Keratinocyte (primary cell): ENCODE measurements at regions not wholly inside any gene's neighbourhood (a gene's known extent, or its start where the extent isn't known, plus 50 kb on each side); places are given as distances from the start of the nearest gene placed in this dataset.

Experiments
- DNase-seq: peaks from one replicate; pipeline ENCODE4 v3.0.0-alpha.2; 2011; ENCODE audit warnings: low read depth, missing footprints, low spot score
- FAIRE-seq: peaks from 2 replicates; lab custom pipeline; 2011; peaks lifted over from hg19 to GRCh38; lab: Jason Lieb, UNC
- H2AFZ ChIP-seq: 2 replicates; pipeline ENCODE4 v1.6.0; 2012; ENCODE audit warnings: low read length, control low read depth, inconsistent platforms; ENCODE audit not compliant: control insufficient read depth
- H3K27ac ChIP-seq: 2 replicates; pipeline ENCODE4 v1.5.1; 2011; ENCODE audit warnings: low read length; ENCODE audit not compliant: control insufficient read depth, insufficient read depth
- H3K27me3 ChIP-seq: 3 replicates; pipeline ENCODE4 v1.6.0; 2011; ENCODE audit warnings: low read length; ENCODE audit not compliant: control insufficient read depth, insufficient read depth; ENCODE audit errors: extremely low read depth
- H3K36me3 ChIP-seq, 2 experiments: 2 replicates in 1 of 2; 3 replicates in 1 of 2; pipeline ENCODE4 v1.5.1; 2011; ENCODE audit warnings: low read length in 2 of 2, mild to moderate bottlenecking in 1 of 2; ENCODE audit not compliant: control insufficient read depth in 2 of 2, insufficient read depth in 2 of 2; ENCODE audit errors: extremely low read depth in 1 of 2
- H3K4me1 ChIP-seq: 3 replicates; pipeline ENCODE4 v1.5.1; 2011; ENCODE audit warnings: low read length; ENCODE audit not compliant: control insufficient read depth, insufficient read depth; ENCODE audit errors: extremely low read depth
- H3K4me2 ChIP-seq: 3 replicates; pipeline ENCODE4 v1.6.0; 2011; ENCODE audit warnings: low read depth, low read length; ENCODE audit not compliant: control insufficient read depth, insufficient read depth; ENCODE audit errors: extremely low read depth
- H3K4me3 ChIP-seq, 3 experiments: fragments of 200-600 bp in 1 of 3; sonication (generic) in 1 of 3; 2 replicates in 2 of 3; 3 replicates in 1 of 3; pipeline ENCODE4 v1.5.1; 2011 to 2016; ENCODE audit warnings: low read length in 3 of 3, mild to moderate bottlenecking in 3 of 3, control low read depth in 2 of 3, inconsistent platforms in 1 of 3, low read depth in 1 of 3, mixed read lengths in 1 of 3, mixed run types in 1 of 3, moderate library complexity in 1 of 3; ENCODE audit not compliant: control insufficient read depth in 2 of 3, insufficient read depth in 2 of 3; ENCODE audit errors: extremely low read depth in 1 of 3
- H3K79me2 ChIP-seq: 2 replicates; pipeline ENCODE4 v1.6.0; 2012; ENCODE audit warnings: low read length; ENCODE audit not compliant: control insufficient read depth, insufficient read depth
- H3K9ac ChIP-seq: 3 replicates; pipeline ENCODE4 v1.6.0; 2011; ENCODE audit warnings: low read length; ENCODE audit not compliant: control insufficient read depth, insufficient read depth; ENCODE audit errors: extremely low read depth
- H3K9me1 ChIP-seq: 3 replicates; pipeline ENCODE4 v1.6.0; 2011; ENCODE audit warnings: low read length; ENCODE audit not compliant: control insufficient read depth, insufficient read depth; ENCODE audit errors: extremely low read depth
- H3K9me3 ChIP-seq: 2 replicates; pipeline ENCODE4 v1.5.1; 2012; ENCODE audit warnings: low read depth, low read length; ENCODE audit not compliant: control insufficient read depth
- H4K20me1 ChIP-seq: 3 replicates; pipeline ENCODE4 v1.6.0; 2011; ENCODE audit warnings: low read length; ENCODE audit not compliant: control insufficient read depth, insufficient read depth; ENCODE audit errors: extremely low read depth
- EZH2 ChIP-seq: IDR thresholded peaks from one replicate; pipeline ENCODE4 v1.6.1; 2012; ENCODE audit warnings: inconsistent platforms, mild to moderate bottlenecking, low read length, moderate library complexity
- dilution Hi-C: fragments of 300-500 bp; cut with MboI; formaldehyde crosslinking; loops from one replicate; pipeline ENCODE4 v1.7.0; 2020; ENCODE audit warnings: low sequenced_read_pairs; ENCODE audit not compliant: extremely low pct_ligation_motif_present
- TF ChIP-seq, protein P1 (sequence below), 3 experiments: IDR thresholded peaks in 1 of 3; conservative IDR thresholded peaks in 1 of 3; optimal IDR thresholded peaks in 1 of 3; 2 replicates in 2 of 3; 3 replicates in 1 of 3; pipeline versions ENCODE3 to v1.5.1; 2011; ENCODE audit warnings: low read length in 3 of 3, mild to moderate bottlenecking in 3 of 3, moderate library complexity in 2 of 3, control low read depth in 1 of 3, inconsistent platforms in 1 of 3; ENCODE audit not compliant: insufficient read depth in 2 of 3; ENCODE audit errors: extremely low read depth in 1 of 3

DNA sequence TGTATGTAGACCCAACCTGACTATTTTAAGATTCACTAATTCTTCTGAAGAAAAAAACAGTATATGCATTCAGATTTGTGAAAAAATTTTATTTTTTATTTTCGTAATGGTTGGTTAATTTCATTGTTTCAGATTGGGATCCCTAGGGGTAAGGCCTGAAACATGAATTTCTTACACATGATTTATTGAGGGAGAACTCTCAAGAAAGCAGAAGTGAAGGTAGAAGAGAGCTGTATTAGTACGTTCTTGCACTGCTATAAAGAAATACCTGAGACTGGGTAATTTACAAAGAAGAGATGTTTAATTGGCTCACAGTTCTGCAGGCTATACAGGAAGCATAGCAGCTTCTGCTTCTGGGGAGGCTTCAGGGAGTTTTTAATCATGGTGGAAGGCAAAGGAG is 611.9 kb upstream of the TECRL start:
- Histone ChIP-seq H2AFZ (no peak overlapping the region), H3K9me1 (no peaks in the 10 kb centered on the region), H3K4me3 (no peak overlapping the region), H3K79me2 (no peaks in the 10 kb centered on the region), H3K4me2 (no peak overlapping the region), H4K20me1 (no peaks in the 10 kb centered on the region), H3K27me3 (no peaks in the 10 kb centered on the region), H3K4me1 (no peaks in the 10 kb centered on the region), H3K9me3 (no peaks in the 10 kb centered on the region), H3K27ac (no peak overlapping the region), H3K9ac (no peak overlapping the region), H3K36me3 (no peaks in the 10 kb centered on the region)
- no peak for TF ChIP-seq EZH2
- TF ChIP-seq, protein P1, sequence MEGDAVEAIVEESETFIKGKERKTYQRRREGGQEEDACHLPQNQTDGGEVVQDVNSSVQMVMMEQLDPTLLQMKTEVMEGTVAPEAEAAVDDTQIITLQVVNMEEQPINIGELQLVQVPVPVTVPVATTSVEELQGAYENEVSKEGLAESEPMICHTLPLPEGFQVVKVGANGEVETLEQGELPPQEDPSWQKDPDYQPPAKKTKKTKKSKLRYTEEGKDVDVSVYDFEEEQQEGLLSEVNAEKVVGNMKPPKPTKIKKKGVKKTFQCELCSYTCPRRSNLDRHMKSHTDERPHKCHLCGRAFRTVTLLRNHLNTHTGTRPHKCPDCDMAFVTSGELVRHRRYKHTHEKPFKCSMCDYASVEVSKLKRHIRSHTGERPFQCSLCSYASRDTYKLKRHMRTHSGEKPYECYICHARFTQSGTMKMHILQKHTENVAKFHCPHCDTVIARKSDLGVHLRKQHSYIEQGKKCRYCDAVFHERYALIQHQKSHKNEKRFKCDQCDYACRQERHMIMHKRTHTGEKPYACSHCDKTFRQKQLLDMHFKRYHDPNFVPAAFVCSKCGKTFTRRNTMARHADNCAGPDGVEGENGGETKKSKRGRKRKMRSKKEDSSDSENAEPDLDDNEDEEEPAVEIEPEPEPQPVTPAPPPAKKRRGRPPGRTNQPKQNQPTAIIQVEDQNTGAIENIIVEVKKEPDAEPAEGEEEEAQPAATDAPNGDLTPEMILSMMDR (optimal IDR thresholded peaks at IDR 0.05 in 1 of 3, IDR thresholded peaks at IDR 0.05 in 1 of 3, conservative IDR thresholded peaks at IDR 0.05 in 1 of 3; ENCODE audit: extremely low read depth in 1 of 3, insufficient read depth in 2 of 3, low read length in 3 of 3) = no peak
- FAIRE-seq (no peak), DNase-seq (no peak)
- dilution Hi-C loops = no loop called here

DNA sequence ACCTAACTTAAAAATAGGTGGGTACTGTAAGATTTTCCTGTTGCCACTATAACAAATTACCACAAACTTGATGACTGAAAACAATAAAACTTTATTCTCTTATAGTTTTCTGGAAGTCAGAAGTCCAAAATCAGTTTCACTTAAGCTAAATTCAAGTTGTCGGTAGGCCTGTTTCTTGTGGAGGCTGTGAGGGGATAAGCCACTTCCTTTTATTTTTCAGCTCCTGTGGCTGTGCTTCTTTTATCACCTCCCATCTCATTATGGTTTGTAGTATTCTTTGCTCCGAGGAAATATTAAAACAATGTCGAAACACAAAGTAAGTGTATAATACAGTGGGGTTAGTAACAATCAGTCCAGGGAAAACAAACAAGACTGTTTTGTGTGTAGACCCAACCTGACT is 610.5 kb upstream of the TECRL start:
- DNase-seq (no peak), FAIRE-seq (no peak)
- Histone ChIP-seq H3K36me3 (no peaks in the 10 kb centered on the region), H4K20me1 (no peaks in the 10 kb centered on the region), H3K4me3 (no peak overlapping the region), H2AFZ (no peak overlapping the region), H3K9me3 (no peaks in the 10 kb centered on the region), H3K4me1 (no peaks in the 10 kb centered on the region), H3K27me3 (no peaks in the 10 kb centered on the region), H3K9ac (no peak overlapping the region), H3K4me2 (no peak overlapping the region), H3K27ac (no peak overlapping the region), H3K79me2 (no peaks in the 10 kb centered on the region), H3K9me1 (no peaks in the 10 kb centered on the region)
- dilution Hi-C loops = no loop called here
- TF ChIP-seq, protein P1 (optimal IDR thresholded peaks at IDR 0.05 in 1 of 3, IDR thresholded peaks at IDR 0.05 in 1 of 3, conservative IDR thresholded peaks at IDR 0.05 in 1 of 3; ENCODE audit: extremely low read depth in 1 of 3, insufficient read depth in 2 of 3, low read length in 3 of 3) = no peak
- TF ChIP-seq EZH2 = no peak
